Keratinocyte (primary cell): ENCODE measurements at regions not wholly inside any gene's neighbourhood (a gene's known extent, or its start where the extent isn't known, plus 50 kb on each side); places are given as distances from the start of the nearest gene placed in this dataset.

ENCODE experiments used
- EZH2 ChIP-seq: IDR thresholded peaks from one replicate; pipeline ENCODE4 v1.6.1; 2012; ENCODE audit warnings: inconsistent platforms, mild to moderate bottlenecking, low read length, moderate library complexity
- TF ChIP-seq, protein P1 (sequence below), 3 experiments: IDR thresholded peaks in 1 of 3; conservative IDR thresholded peaks in 1 of 3; optimal IDR thresholded peaks in 1 of 3; 2 replicates in 2 of 3; 3 replicates in 1 of 3; pipeline versions ENCODE3 to v1.5.1; 2011; ENCODE audit warnings: low read length in 3 of 3, mild to moderate bottlenecking in 3 of 3, moderate library complexity in 2 of 3, control low read depth in 1 of 3, inconsistent platforms in 1 of 3; ENCODE audit not compliant: insufficient read depth in 2 of 3; ENCODE audit errors: extremely low read depth in 1 of 3

DNA sequence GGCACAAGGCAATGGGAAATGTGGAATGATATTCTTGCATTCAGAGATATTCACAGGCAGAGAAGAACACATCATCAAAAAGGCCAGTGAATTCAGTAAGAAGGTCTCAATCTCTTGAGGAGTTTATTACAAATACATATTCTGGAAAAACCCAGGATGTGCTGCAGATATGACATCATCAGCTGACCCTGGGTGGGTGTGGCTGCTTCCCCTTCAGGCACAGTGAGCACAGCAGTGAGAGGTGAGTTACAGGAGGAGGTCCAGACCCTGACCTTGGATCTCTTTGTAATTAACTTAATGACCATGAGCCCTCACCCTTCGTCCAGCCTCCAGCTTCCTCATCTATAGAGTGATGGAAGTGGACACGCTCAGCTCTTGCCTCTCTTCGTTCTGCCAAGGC lies 147.5 kb upstream of the SYNDIG1 start:
- TF ChIP-seq, protein P1, sequence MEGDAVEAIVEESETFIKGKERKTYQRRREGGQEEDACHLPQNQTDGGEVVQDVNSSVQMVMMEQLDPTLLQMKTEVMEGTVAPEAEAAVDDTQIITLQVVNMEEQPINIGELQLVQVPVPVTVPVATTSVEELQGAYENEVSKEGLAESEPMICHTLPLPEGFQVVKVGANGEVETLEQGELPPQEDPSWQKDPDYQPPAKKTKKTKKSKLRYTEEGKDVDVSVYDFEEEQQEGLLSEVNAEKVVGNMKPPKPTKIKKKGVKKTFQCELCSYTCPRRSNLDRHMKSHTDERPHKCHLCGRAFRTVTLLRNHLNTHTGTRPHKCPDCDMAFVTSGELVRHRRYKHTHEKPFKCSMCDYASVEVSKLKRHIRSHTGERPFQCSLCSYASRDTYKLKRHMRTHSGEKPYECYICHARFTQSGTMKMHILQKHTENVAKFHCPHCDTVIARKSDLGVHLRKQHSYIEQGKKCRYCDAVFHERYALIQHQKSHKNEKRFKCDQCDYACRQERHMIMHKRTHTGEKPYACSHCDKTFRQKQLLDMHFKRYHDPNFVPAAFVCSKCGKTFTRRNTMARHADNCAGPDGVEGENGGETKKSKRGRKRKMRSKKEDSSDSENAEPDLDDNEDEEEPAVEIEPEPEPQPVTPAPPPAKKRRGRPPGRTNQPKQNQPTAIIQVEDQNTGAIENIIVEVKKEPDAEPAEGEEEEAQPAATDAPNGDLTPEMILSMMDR (optimal IDR thresholded peaks at IDR 0.05 in 1 of 3, IDR thresholded peaks at IDR 0.05 in 1 of 3, conservative IDR thresholded peaks at IDR 0.05 in 1 of 3; ENCODE audit: extremely low read depth in 1 of 3, insufficient read depth in 2 of 3, low read length in 3 of 3), result no peak
- TF ChIP-seq EZH2, result no peak
